GF-D8 (cell line): ENCODE measurements at regions not wholly inside any gene's neighbourhood (a gene's known extent, or its start where the extent isn't known, plus 50 kb on each side); places are given as distances from the start of the nearest gene placed in this dataset.
"Not testable (repeated sequence)": the region's sequence is repeated elsewhere in the genome, so short reads cannot be mapped to it uniquely, and the experiment has no call there.

Experiments used
- DNase-seq: peaks from one replicate; lab custom pipeline; 2025; lab: John Stamatoyannopoulos, UW

- no peak for DNase-seq
Measured at GRCh38 chr4:123217664-123218063, 178.9 kb upstream of the SPRY1 start.

- no peak for DNase-seq
Measured at GRCh38 chr4:123218981-123219380, 177.6 kb upstream of the SPRY1 start.

- no peak for DNase-seq
Measured at GRCh38 chr4:123229286-123229685, 167.3 kb upstream of the SPRY1 start.

- no peak for DNase-seq
Measured at GRCh38 chr4:123230061-123230460, 166.5 kb upstream of the SPRY1 start.

- DNase-seq = peak; percentile 42
Measured at GRCh38 chr4:123232439-123232838, 164.2 kb upstream of the SPRY1 start.

GRCh38 chr4:123233136-123233768 lies 163.3 kb upstream of the SPRY1 start:
- DNase-seq = peak; percentile 32

- DNase-seq = no peak
Measured at GRCh38 chr4:123234955-123235354, 161.6 kb upstream of the SPRY1 start.

- DNase-seq = no peak
Measured at GRCh38 chr4:123235431-123235830, 161.2 kb upstream of the SPRY1 start.

- DNase-seq = no peak
Measured at GRCh38 chr4:123236606-123237005, 160.0 kb upstream of the SPRY1 start.

- DNase-seq = not testable (repeated sequence)
Measured at GRCh38 chr4:123240286-123240685, 156.3 kb upstream of the SPRY1 start.

GRCh38 chr4:123243220-123243619 lies 153.4 kb upstream of the SPRY1 start:
- DNase-seq = not testable (repeated sequence)

- DNase-seq = no peak
Measured at GRCh38 chr4:123244137-123244536, 152.5 kb upstream of the SPRY1 start.

- DNase-seq = no peak
Measured at GRCh38 chr4:123246085-123246484, 150.5 kb upstream of the SPRY1 start.

GRCh38 chr4:123248085-123248659 lies 148.4 kb upstream of the SPRY1 start:
- DNase-seq = no peak

GRCh38 chr4:123249821-123250220 lies 146.8 kb upstream of the SPRY1 start:
- no peak for DNase-seq

GRCh38 chr4:123250843-123251242 lies 145.8 kb upstream of the SPRY1 start:
- DNase-seq = no peak

GRCh38 chr4:123255971-123256370 lies 140.6 kb upstream of the SPRY1 start:
- no peak for DNase-seq

- DNase-seq = no peak
Measured at GRCh38 chr4:123256901-123257300, 139.7 kb upstream of the SPRY1 start.

GRCh38 chr4:123257591-123257990 lies 139.0 kb upstream of the SPRY1 start:
- no peak for DNase-seq

- no peak for DNase-seq
Measured at GRCh38 chr4:123259676-123260646, 136.6 kb upstream of the SPRY1 start.

GRCh38 chr4:123260653-123261052 lies 135.9 kb upstream of the SPRY1 start:
- DNase-seq = no peak

GRCh38 chr4:123262080-123262479 lies 134.5 kb upstream of the SPRY1 start:
- no peak for DNase-seq

- DNase-seq = no peak
Measured at GRCh38 chr4:123265443-123265842, 131.2 kb upstream of the SPRY1 start.
